ENCODE measurements at regions not wholly inside any gene's neighbourhood (a gene's known extent, or its start where the extent isn't known, plus 50 kb on each side); places are given as distances from the start of the nearest gene placed in this dataset.

DNA sequence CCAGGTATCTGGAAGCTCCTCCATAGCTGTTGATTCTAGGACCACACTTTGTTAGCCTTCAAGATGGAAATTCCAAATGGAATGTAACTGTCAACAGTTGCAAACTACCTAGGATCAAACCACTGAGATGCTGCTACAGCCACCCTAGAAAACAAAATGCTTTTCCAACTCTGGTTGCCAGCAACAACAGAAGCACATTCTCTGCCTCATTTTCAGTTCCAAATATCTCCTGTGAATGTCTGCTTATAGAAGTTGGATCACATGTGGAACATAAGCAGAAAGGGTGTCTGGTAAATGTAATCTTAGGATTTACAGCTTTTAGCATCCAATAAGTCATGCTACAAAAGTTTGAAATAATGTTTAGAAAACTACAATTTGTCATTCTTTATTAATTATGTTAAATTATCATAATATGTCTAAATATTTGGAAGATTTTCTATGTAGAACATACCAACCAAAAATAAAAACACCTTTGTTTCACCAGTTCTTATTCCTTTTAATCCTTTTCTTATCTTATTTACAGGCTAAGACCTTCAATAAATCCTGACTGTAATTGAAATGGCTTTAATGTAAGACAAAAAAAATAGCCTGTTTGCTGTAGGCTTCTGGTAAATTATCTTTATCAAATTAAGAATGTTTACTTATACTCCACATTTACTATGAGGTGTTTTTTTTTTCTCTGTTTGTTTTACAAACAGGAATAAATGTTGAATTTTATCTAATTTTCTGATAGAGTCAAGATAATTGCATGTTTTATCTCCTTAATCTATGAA is 687.1 kb downstream of the IGSF11 start (continued):
- no peak for TF ChIP-seq POLR2AphosphoS5 (IDR thresholded peaks at IDR 0.05; ENCODE audit: low read depth, low read length)
- TF ChIP-seq SIN3A (conservative IDR thresholded peaks at IDR 0.05 in 1 of 2, IDR thresholded peaks at IDR 0.05 in 1 of 2; ENCODE audit: low read depth in 1 of 2, low read length in 2 of 2): no peak
